C4-2B (cell line): ENCODE measurements at regions not wholly inside any gene's neighbourhood (a gene's known extent, or its start where the extent isn't known, plus 50 kb on each side); places are given as distances from the start of the nearest gene placed in this dataset.

Experiments
- ZFX ChIP-seq: fragments of 450-650 bp; IDR thresholded peaks from 2 replicates; pipeline ENCODE4 v1.6.1; 2017
- TF ChIP-seq, protein P1 (sequence below): fragments of 450-650 bp; conservative IDR thresholded peaks from 2 replicates; pipeline ENCODE4 v1.5.1; 2017; ENCODE audit warnings: mild to moderate bottlenecking

GRCh38 chr5:158324236-158324635 lies 465.3 kb upstream of the CLINT1 start:
- TF ChIP-seq, protein P1, sequence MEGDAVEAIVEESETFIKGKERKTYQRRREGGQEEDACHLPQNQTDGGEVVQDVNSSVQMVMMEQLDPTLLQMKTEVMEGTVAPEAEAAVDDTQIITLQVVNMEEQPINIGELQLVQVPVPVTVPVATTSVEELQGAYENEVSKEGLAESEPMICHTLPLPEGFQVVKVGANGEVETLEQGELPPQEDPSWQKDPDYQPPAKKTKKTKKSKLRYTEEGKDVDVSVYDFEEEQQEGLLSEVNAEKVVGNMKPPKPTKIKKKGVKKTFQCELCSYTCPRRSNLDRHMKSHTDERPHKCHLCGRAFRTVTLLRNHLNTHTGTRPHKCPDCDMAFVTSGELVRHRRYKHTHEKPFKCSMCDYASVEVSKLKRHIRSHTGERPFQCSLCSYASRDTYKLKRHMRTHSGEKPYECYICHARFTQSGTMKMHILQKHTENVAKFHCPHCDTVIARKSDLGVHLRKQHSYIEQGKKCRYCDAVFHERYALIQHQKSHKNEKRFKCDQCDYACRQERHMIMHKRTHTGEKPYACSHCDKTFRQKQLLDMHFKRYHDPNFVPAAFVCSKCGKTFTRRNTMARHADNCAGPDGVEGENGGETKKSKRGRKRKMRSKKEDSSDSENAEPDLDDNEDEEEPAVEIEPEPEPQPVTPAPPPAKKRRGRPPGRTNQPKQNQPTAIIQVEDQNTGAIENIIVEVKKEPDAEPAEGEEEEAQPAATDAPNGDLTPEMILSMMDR, result no peak
- no peak for TF ChIP-seq ZFX
